SKM-1 (cell line): ENCODE measurements at regions not wholly inside any gene's neighbourhood (a gene's known extent, or its start where the extent isn't known, plus 50 kb on each side); places are given as distances from the start of the nearest gene placed in this dataset.
"Not testable (repeated sequence)": the region's sequence is repeated elsewhere in the genome, so short reads cannot be mapped to it uniquely, and the experiment has no call there.

Source experiments
- DNase-seq: peaks from one replicate; lab custom pipeline; 2025; ENCODE audit not compliant: unreplicated experiment; lab: John Stamatoyannopoulos, UW

DNA sequence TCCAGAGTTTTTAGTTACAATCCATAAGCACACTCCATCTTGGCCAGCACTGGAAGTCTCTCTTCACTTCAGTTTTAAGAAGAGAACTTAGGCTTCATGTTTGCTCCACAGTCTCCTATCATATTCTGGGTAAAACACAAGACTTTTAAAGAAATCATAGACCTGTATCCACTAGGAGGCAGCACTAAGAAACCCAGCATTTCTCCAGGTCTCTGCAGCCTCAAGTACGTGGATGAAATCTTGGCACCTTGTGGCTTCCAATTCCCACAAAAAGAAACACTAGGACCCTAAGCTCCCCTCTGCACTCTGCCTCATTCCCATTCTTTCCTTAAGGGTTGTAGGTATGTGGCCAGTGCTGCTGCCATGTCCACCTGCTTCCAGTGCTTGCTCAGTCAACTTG, 367.3 kb upstream of the CASK start:
- DNase-seq, result no peak

- DNase-seq, result no peak
Observed at GRCh38 chrX:42289492-42290385, 366.4 kb upstream of the CASK start.

DNA sequence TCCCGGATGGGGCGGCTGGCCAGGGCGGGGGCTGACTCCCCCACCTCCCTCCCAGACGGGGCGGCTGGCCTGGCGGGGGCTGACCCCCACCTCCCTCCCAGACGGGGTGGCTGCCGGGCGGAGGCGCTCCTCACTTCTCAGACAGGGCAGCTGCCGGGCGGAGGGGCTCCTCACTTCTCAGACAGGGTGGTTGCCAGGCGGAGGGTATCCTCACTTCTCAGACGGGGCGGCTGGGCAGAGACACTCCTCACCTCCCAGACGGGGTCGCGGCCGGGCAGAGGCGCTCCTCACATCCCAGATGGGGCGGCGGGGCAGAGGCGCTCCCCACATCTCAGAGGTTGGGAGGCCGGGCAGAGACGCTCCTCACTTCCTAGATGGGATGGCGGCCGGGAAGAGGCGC, 362.3 kb upstream of the CASK start:
- DNase-seq, result not testable (repeated sequence)

GRCh38 chrX:42276982-42277690, 353.8 kb upstream of the CASK start:
- no peak for DNase-seq

DNA sequence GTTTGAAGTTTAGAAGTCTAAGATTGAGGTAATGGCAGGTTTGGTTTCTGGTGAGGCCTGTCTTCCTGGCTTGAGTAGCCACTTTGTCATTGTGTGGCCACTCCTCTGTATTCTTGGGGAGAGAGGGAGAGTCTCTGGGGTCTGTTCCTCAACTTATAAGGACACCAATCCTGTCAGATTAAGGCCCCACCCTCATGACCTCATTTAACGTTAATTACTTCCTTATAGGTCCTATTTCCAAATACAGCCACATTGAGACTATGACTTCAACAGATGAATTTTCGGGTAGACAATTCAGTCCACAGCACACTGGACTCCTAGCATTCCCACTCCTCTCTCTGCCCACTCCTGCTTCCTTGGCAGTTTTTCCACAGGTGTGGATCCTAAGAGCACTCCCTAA, 350.8 kb upstream of the CASK start:
- no peak for DNase-seq

DNA sequence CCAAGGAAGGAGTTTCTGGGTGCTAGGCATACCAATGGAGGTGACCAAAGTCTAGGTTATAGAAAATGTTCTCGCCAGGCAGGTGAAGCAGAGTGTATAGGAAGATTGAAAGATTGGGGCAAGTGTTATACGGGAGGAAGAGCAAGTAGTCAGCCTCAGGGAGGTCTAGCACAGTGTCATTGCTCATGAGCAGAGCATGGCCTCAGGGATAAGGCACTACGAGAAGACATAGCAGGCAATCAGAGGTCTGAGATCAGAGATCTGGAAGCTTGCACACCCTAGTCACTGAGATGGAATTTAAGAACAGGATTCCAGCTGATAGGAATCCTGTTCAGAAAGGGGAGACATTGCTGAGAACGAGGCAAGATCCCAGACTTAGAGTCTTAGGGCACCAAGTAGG, 350.0 kb upstream of the CASK start:
- DNase-seq, result no peak

GRCh38 chrX:42269186-42269585, 345.8 kb upstream of the CASK start:
- no peak for DNase-seq

- DNase-seq, result no peak
Observed at GRCh38 chrX:42260854-42261253, 337.5 kb upstream of the CASK start.

GRCh38 chrX:42248226-42248625, 324.9 kb upstream of the CASK start:
- DNase-seq, result no peak

DNA sequence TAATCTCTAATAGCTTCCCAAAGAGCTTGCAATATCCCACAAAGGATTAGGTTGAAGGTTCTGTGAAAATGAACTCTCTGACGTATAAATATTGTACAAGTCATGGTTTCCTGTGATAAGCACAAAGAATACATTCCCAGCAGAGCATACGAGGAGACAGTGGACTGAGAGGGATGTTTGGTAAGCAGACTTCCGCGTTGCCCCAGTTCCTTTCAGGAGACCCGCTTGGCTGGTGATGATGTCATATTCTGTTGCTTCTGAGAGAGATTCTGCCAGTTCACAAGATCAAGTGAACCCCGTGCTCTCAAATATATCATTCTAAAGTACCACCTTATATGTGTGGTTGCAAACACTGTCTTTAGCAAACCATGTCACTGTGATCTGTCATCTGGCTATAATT, 323.9 kb upstream of the CASK start:
- DNase-seq, result no peak

- DNase-seq, result no peak
Observed at GRCh38 chrX:42246814-42247213, 323.5 kb upstream of the CASK start.

DNA sequence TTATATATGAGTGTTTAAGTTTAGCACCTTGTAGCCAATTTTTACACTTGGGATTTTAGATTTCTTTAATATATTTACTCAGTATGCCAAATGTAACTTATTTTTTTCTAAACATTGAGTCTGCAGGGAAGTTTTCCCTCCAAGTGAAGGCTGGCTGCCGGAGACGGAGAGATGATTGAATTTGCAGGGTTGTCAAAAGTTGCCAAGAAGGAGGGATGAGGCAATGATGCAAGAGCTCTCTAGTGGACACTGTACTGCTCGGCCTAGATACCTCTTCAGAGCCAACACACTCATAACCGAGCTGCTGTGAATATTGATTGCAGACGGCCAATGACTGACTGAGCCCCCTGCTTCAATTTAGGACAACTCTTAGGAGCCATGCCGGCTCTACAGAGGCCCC, 318.6 kb upstream of the CASK start:
- DNase-seq, result no peak

DNA sequence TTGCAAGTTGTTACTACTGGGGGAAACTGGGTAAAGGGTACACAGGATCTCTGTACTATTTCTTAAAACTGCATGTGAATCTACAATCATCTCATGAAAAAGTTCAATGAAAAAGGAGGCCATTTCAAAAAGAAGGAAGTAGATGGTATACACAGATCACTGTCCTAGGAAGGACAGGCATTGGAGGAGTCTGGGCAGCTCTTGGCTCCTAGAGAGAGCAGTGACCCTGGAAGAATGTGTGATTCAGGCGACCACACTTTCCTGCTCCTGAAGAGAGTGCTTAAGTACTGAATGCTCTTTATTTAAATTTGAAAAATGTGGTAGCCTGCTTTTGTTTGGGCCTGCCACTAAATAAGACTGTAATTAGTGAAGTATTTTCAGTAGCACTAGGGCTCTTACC, 318.1 kb upstream of the CASK start:
- no peak for DNase-seq

- DNase-seq, result no peak
Observed at GRCh38 chrX:42237956-42238355, 314.6 kb upstream of the CASK start.

- DNase-seq, result no peak
Observed at GRCh38 chrX:42229533-42229932, 306.2 kb upstream of the CASK start.

- no peak for DNase-seq
Observed at GRCh38 chrX:42220666-42221065, 297.3 kb upstream of the CASK start.

GRCh38 chrX:42220083-42220482, 296.7 kb upstream of the CASK start:
- DNase-seq, result no peak

DNA sequence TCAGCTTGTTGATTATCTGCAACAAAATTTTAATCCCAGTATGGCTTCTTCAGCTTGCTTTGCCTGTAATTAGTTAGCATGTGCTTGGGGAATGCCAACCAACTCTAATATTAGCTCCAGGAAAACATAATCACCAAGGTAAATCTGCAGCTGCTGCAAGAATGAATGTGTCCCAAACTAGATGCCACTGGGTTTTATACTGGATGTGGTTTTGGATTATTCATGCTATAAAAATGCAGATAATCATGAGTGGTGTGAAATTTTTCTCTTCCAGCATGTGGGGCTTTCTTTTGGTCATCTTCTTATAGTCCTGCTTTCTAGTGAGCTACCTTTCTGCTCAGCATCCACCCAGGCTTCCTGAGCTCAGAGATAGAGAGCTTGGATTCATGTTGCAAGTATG, 295.9 kb upstream of the CASK start:
- DNase-seq, result no peak

DNA sequence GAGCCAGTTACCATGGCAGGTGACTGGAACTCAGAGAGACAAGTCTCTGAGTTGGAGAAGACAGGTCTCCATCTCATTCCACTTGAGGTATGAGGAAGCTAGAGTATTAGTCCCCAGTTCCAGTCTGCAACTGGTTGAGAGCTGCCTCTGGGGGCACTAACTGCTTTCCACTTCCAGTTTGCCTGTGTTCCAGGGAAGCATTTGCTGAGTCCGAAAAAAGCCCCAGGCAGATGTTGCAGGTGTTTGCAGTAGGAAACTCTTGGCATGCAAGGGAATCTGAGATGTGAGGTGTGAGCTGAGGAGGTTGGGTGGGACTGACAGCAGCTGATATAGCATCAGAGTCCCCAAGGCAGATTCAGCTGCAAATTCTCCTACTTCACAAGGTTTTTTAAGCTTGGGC, 272.2 kb upstream of the CASK start:
- DNase-seq, result no peak

DNA sequence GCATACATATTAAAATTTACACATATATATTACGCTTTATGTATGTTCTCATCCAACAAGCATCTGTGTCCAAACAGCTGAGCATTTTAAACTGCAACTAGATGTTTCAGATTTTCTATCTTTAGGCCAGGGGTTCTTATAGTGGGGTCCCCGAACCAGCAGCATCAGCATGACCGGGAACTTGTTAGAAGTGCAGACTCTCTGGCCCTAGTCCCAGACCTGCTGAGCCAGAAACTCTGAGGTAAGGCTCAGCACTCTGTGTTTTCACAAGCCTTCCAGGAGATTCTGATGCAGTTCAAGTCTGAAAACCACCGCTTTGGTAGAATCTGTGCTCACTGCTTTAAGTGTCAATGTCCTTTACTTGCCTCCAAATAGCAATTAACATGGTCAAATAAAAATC, 266.2 kb upstream of the CASK start:
- no peak for DNase-seq

- DNase-seq, result no peak
Observed at GRCh38 chrX:42188730-42189129, 265.4 kb upstream of the CASK start.

DNA sequence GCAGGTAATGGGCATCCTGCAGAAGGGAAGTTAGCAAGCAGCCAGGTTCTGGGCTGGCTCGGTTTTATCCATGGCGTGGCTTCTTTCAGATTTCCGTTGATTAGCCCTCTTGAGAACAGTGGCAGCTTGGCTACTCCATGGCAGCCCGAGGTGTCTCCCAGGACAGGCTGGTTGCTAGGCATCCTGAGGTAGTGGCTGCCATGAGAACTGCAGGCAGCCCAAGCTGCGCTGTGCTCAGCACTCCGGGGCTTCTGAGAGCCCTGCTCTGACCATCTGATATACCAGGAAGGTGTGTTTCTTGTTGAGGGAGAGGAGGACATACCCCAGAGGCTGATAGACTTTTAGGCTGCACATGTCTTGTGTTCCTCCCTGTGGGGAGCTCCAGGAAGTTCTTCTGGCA, 253.4 kb upstream of the CASK start:
- no peak for DNase-seq

DNA sequence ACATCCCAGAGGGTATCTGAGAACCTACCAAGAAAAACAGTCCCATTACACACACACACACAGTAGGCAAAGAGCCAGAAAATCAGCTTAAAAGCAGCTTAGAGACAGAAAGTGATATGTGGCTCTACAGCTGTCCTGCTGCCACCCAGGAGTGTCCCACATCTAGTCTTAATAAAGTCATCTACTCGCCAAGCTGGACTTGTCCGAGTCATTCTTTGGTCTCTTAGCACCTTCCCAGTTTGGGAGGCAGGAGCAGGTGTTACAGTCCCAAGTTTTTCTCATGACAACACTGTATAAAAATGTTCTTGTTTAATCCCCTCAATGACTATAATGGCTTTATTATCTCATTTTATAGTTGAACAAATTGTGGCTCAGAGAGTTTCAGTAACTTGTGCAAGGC, 252.5 kb upstream of the CASK start:
- DNase-seq, result no peak
